ENCODE measurements at regions not wholly inside any gene's neighbourhood (a gene's known extent, or its start where the extent isn't known, plus 50 kb on each side); places are given as distances from the start of the nearest gene placed in this dataset.

DNA sequence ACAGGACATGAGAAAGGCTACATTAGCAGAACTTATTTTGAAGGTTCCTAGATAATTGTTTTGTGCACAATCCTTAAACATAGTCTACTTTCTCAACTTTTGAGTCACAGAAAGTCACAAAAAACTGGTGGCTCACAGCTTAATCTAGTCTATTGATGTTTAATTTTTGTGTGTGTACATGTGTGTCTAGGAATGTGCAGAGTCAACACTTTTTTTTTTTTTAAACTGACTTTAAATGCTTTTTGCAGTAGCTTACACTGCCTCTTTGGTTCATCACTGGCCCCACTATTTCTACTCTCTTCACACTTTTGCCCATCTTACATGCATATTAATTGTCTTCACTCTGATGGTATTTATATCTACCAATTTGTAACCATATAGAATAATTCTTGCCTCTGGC is 566.9 kb downstream of the BCKDHB start:
- TF ChIP-seq YY1 (IDR thresholded peaks at IDR 0.05; ENCODE audit: insufficient read depth, insufficient read length) (no peak), SUZ12 (IDR thresholded peaks at IDR 0.05; ENCODE audit: extremely low read depth, insufficient read depth, insufficient read length) (no peak)

All from NT2/D1 (cell line).